ENCODE measurements at regions not wholly inside any gene's neighbourhood (a gene's known extent, or its start where the extent isn't known, plus 50 kb on each side); places are given as distances from the start of the nearest gene placed in this dataset.

- no peak for DNase-seq
Measured at GRCh38 chr12:47560415-47560814, 145.4 kb downstream of the RPAP3 start.

- no peak for DNase-seq
Measured at GRCh38 chr12:47558625-47559345, 147.0 kb downstream of the RPAP3 start.

GRCh38 chr12:47557386-47557785 is 148.4 kb downstream of the RPAP3 start:
- peak in 22 of 56 donors; percentile 3 to 63 (median 29) for DNase-seq

- DNase-seq: peak in 12 of 56 donors; percentile 4 to 42 (median 20)
Measured at GRCh38 chr12:47556261-47557030, 149.4 kb downstream of the RPAP3 start.

- DNase-seq: no peak
Measured at GRCh38 chr12:47554046-47554653, 151.7 kb downstream of the RPAP3 start.

- DNase-seq: no peak
Measured at GRCh38 chr12:47553266-47553665, 152.6 kb downstream of the RPAP3 start.

- DNase-seq: no peak
Measured at GRCh38 chr12:47551426-47551851, 154.4 kb downstream of the RPAP3 start.

- DNase-seq: peak in 1 of 56 donors; percentile 7
Measured at GRCh38 chr12:47549258-47549657, 156.6 kb downstream of the RPAP3 start.

GRCh38 chr12:47548401-47548800 is 157.4 kb downstream of the RPAP3 start:
- no peak for DNase-seq

GRCh38 chr12:47547077-47547476 is 158.8 kb downstream of the RPAP3 start:
- no peak for DNase-seq

- DNase-seq: no peak
Measured at GRCh38 chr12:47545938-47546609, 159.8 kb downstream of the RPAP3 start.

- DNase-seq: no peak
Measured at GRCh38 chr12:47534695-47535094, 171.1 kb downstream of the RPAP3 start.

GRCh38 chr12:47530050-47530449 is 175.8 kb downstream of the RPAP3 start:
- DNase-seq: no peak

GRCh38 chr12:47527816-47528215 is 178.0 kb downstream of the RPAP3 start:
- no peak for DNase-seq

- no peak for DNase-seq
Measured at GRCh38 chr12:47520029-47520428, 185.8 kb downstream of the RPAP3 start.

GRCh38 chr12:47517122-47517521 is 188.7 kb downstream of the RPAP3 start:
- no peak for DNase-seq

- DNase-seq: no peak
Measured at GRCh38 chr12:47509398-47509851, 196.4 kb downstream of the RPAP3 start.

GRCh38 chr12:47507221-47507620 is 198.6 kb downstream of the RPAP3 start:
- no peak for DNase-seq

- DNase-seq: peak in 1 of 56 donors; percentile 5
Measured at GRCh38 chr12:47504775-47505446, 200.9 kb downstream of the RPAP3 start.

GRCh38 chr12:47493801-47494200 is 212.0 kb downstream of the RPAP3 start:
- DNase-seq: no peak

All from amygdala (tissue), 56 donors.